ENCODE measurements at regions not wholly inside any gene's neighbourhood (a gene's known extent, or its start where the extent isn't known, plus 50 kb on each side); places are given as distances from the start of the nearest gene placed in this dataset.

DNA sequence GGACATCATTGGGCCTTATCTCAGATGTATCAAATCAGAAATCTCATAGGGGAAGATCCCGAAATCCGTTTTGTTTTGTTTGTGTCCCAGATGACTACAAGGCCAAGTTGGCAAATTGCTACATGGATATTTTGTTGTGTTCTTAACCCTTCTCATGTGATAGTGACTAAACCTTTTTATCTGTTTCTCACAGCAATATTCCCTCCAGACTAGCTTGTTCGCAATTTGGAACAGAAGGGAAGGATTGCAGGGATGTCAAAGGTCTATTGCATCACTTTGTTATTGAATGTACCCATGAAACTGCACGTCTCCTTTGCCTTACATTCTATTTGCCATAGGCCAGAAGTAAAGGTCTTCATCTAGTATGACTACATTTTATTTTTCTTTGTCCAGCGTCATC lies 453.9 kb downstream of the NFIB start:
- TF ChIP-seq, protein P1, sequence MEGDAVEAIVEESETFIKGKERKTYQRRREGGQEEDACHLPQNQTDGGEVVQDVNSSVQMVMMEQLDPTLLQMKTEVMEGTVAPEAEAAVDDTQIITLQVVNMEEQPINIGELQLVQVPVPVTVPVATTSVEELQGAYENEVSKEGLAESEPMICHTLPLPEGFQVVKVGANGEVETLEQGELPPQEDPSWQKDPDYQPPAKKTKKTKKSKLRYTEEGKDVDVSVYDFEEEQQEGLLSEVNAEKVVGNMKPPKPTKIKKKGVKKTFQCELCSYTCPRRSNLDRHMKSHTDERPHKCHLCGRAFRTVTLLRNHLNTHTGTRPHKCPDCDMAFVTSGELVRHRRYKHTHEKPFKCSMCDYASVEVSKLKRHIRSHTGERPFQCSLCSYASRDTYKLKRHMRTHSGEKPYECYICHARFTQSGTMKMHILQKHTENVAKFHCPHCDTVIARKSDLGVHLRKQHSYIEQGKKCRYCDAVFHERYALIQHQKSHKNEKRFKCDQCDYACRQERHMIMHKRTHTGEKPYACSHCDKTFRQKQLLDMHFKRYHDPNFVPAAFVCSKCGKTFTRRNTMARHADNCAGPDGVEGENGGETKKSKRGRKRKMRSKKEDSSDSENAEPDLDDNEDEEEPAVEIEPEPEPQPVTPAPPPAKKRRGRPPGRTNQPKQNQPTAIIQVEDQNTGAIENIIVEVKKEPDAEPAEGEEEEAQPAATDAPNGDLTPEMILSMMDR (conservative IDR thresholded peaks at IDR 0.05; ENCODE audit: low read length), result no peak
- TF ChIP-seq EZH2phosphoT487 (IDR thresholded peaks at IDR 0.05; ENCODE audit: borderline replicate concordance, low read depth, low read length), result no peak

All from OCI-LY7 (cell line).